HepG2 (cell line): ENCODE measurements at regions not wholly inside any gene's neighbourhood (a gene's known extent, or its start where the extent isn't known, plus 50 kb on each side); places are given as distances from the start of the nearest gene placed in this dataset.
"Not testable (repeated sequence)": the region's sequence is repeated elsewhere in the genome, so short reads cannot be mapped to it uniquely, and the experiment has no call there.

ENCODE experiments used
- ATAC-seq: fragments of 200-7000 bp; cut with Tn5 transposase; 3 replicates; pipeline ENCODE4 v1.9.1; 2020; ENCODE audit warnings: mild to moderate bottlenecking, moderate library complexity
- BruUV-seq: library from RNA; stranded (reverse); fragments of 400-500 nt; replicated peaks from 2 replicates; lab custom pipeline; 2021; lab: Mats Ljungman, UMichigan
- CTCF ChIA-PET: fragments of 300-600 bp; formaldehyde crosslinking; extraction: SDS; loops from one replicate; lab custom pipeline; 2021; ENCODE audit warnings: low total read pairs, inconsistent platforms, low intra/inter-chr PET ratio; lab: Yijun Ruan, JAX
- POLR2A ChIA-PET: fragments of 350-600 bp; sonication (Branson Sonifier 250); formaldehyde crosslinking; loops from one replicate; lab custom pipeline; 2020; ENCODE audit warnings: antibody characterized with exemption, inconsistent platforms; lab: Yijun Ruan, JAX
- DNase-seq: peaks from one replicate; pipeline ENCODE4 v3.0.0-alpha.2; 2015; ENCODE audit warnings: low spot score
- FAIRE-seq: peaks from 3 replicates; lab custom pipeline; 2011; peaks lifted over from hg19 to GRCh38; lab: Jason Lieb, UNC
- H2AFZ ChIP-seq: one replicate; pipeline ENCODE4 v1.6.1; 2011; ENCODE audit warnings: low read length, inconsistent platforms
- H3K27ac ChIP-seq: fragments of 300-600 bp; 3 replicates; pipeline ENCODE4 v1.8.0; 2011; ENCODE audit warnings: mixed run types, mild to moderate bottlenecking, mixed read lengths, low read length, inconsistent platforms; ENCODE audit not compliant: insufficient read depth; ENCODE audit errors: extremely low read length
- H3K27me3 ChIP-seq, 2 experiments: fragments of 200-600 bp in 1 of 2; 2 replicates in 1 of 2; 3 replicates in 1 of 2; pipeline versions ENCODE4 v1.6.0 to v1.8.0; 2011; ENCODE audit warnings: low read length in 2 of 2, mild to moderate bottlenecking in 2 of 2, moderate library complexity in 2 of 2, inconsistent platforms in 1 of 2; ENCODE audit not compliant: insufficient read depth in 2 of 2, control insufficient read depth in 1 of 2
- H3K36me3 ChIP-seq, 2 experiments: fragments of 200-600 bp in 1 of 2; replicated peaks in 1 of 2; 2 replicates in 1 of 2; 3 replicates in 1 of 2; pipeline versions ENCODE4 v1.5.1 to v1.8.0; 2011; ENCODE audit warnings: low read length in 2 of 2, inconsistent platforms in 1 of 2; ENCODE audit not compliant: insufficient read depth in 2 of 2, control insufficient read depth in 1 of 2
- H3K4me1 ChIP-seq: 2 replicates; pipeline ENCODE4 v1.5.1; 2012; ENCODE audit warnings: low read length, inconsistent platforms; ENCODE audit not compliant: insufficient read depth
- H3K4me2 ChIP-seq: 2 replicates; pipeline ENCODE4 v1.6.0; 2011; ENCODE audit warnings: low read depth, low read length, inconsistent platforms
- H3K4me3 ChIP-seq, 3 experiments: fragments of 200-600 bp in 1 of 3; sonication (generic), shearing (Covaris generic) in 1 of 3; replicated peaks in 1 of 3; 2 replicates each; pipeline ENCODE4 v1.5.1; 2011 to 2016; ENCODE audit warnings: low read length in 3 of 3, inconsistent platforms in 2 of 3, low read depth in 2 of 3, mild to moderate bottlenecking in 2 of 3, control low read depth in 1 of 3, mixed read lengths in 1 of 3; ENCODE audit not compliant: insufficient read depth in 1 of 3
- H3K79me2 ChIP-seq: one replicate; pipeline ENCODE4 v1.6.1; 2011; ENCODE audit warnings: low read length, inconsistent platforms; ENCODE audit not compliant: insufficient read depth
- H3K9ac ChIP-seq: 2 replicates; pipeline ENCODE4 v1.6.0; 2011; ENCODE audit warnings: mild to moderate bottlenecking, low read depth, low read length, inconsistent platforms; ENCODE audit not compliant: insufficient read depth
- H3K9me3 ChIP-seq: 2 replicates; pipeline ENCODE4 v1.5.1; 2012; ENCODE audit warnings: mild to moderate bottlenecking, low read length
- H4K20me1 ChIP-seq: 2 replicates; pipeline ENCODE4 v1.6.0; 2011; ENCODE audit warnings: inconsistent platforms, mild to moderate bottlenecking, low read length, moderate library complexity; ENCODE audit not compliant: insufficient read depth
- AKAP8 ChIP-seq: sonication (generic); formaldehyde crosslinking; IDR thresholded peaks from 2 replicates; pipeline ENCODE4 v1.5.1; 2020; ENCODE audit warnings: mild to moderate bottlenecking, missing genetic modification reagents
- BRCA1 ChIP-seq: sonication (generic); formaldehyde crosslinking; IDR thresholded peaks from 2 replicates; pipeline ENCODE4 v1.4.0; 2020; ENCODE audit warnings: missing genetic modification reagents
- HDAC1 ChIP-seq: sonication (generic); formaldehyde crosslinking; IDR thresholded peaks from 2 replicates; pipeline ENCODE4 v1.5.1; 2020; ENCODE audit warnings: mild to moderate bottlenecking, missing genetic modification reagents
- HNRNPH1 ChIP-seq: fragments of 200-400 bp; formaldehyde crosslinking; optimal IDR thresholded peaks from 2 replicates; pipeline ENCODE3; 2017; ENCODE audit warnings: mild to moderate bottlenecking, low read depth, low read length
- KLF12 ChIP-seq: sonication (generic); formaldehyde crosslinking; IDR thresholded peaks from 2 replicates; pipeline ENCODE4 v1.4.0; 2020; ENCODE audit warnings: missing genetic modification reagents, borderline replicate concordance
- LCORL ChIP-seq, 2 experiments: fragments of 450-650 bp in 1 of 2; sonication (generic) in 1 of 2; formaldehyde crosslinking in 1 of 2; IDR thresholded peaks; 2 replicates each; pipeline versions ENCODE4 v1.5.0 to v1.6.1; 2017 to 2020; ENCODE audit warnings: antibody characterized with exemption in 1 of 2, missing genetic modification reagents in 1 of 2
- TBX3 ChIP-seq: fragments of 450-650 bp; IDR thresholded peaks from 2 replicates; pipeline ENCODE4 v1.6.1; 2017; ENCODE audit warnings: antibody characterized with exemption, mild to moderate bottlenecking, inconsistent platforms, borderline replicate concordance
- TFE3 ChIP-seq: IDR thresholded peaks from 2 replicates; pipeline ENCODE4 v1.6.1; 2016
- ZNF136 ChIP-seq: sonication (generic); formaldehyde crosslinking; IDR thresholded peaks from 2 replicates; pipeline ENCODE4 v1.8.1; 2022; ENCODE audit warnings: low read depth, mild to moderate bottlenecking, moderate library complexity, missing genetic modification reagents
- ZNF251 ChIP-seq: sonication (generic); formaldehyde crosslinking; IDR thresholded peaks from 2 replicates; pipeline ENCODE4 v1.9.0; 2021; ENCODE audit warnings: mild to moderate bottlenecking, missing genetic modification reagents
- ZNF83 ChIP-seq: sonication (generic); formaldehyde crosslinking; IDR thresholded peaks from 2 replicates; pipeline ENCODE4 v1.4.0; 2020; ENCODE audit warnings: missing genetic modification reagents, mild to moderate bottlenecking, borderline replicate concordance
- WGBS: methylation state at CpG from one replicate; pipeline ENCODE4 v1.1.6; 2017; ENCODE audit warnings: low lambda C conversion rate; 5-methylcytosine and 5-hydroxymethylcytosine counted together
- in situ Hi-C: cut with HindIII; loops from 2 replicates; pipeline ENCODE4 v1.10.0; 2017; ENCODE audit warnings: low pct_unique_long_range_greater_than_20kb; ENCODE audit not compliant: extremely low pct_ligation_motif_present
- intact Hi-C: fragments of 100-400 bp; cut with micrococcal nuclease; formaldehyde crosslinking; loops from one replicate; pipeline ENCODE4 v1.10.0; 2022; ENCODE audit not compliant: unreplicated experiment

GRCh38 chr3:34157491-34157890, 359.1 kb downstream of the PDCD6IP start (continued):
- no peak for TF ChIP-seq TFE3 (CRISPR knock-in tag)
- no peak for TF ChIP-seq HNRNPH1

GRCh38 chr3:34159613-34160420, 361.4 kb downstream of the PDCD6IP start:
- POLR2A ChIA-PET, result no interaction called here
- Histone ChIP-seq H3K9me3 (no peaks in the 10 kb centered on the region), H3K27me3 (no peaks in the 10 kb centered on the region), H3K79me2 (no peaks in the 10 kb centered on the region), H3K27ac (no peak overlapping the region), H3K4me2 (no peak overlapping the region)
- no TSS peak for BruUV-seq
- no peak for FAIRE-seq
- TF ChIP-seq ZNF83 (CRISPR knock-in tag), result no peak
- no peak for TF ChIP-seq AKAP8 (CRISPR knock-in tag)
- TF ChIP-seq ZNF136 (CRISPR knock-in tag), result no peak
- no peak for TF ChIP-seq ZNF251 (CRISPR knock-in tag)
- no peak for TF ChIP-seq TBX3
- no peak for TF ChIP-seq BRCA1 (CRISPR knock-in tag)
- TF ChIP-seq KLF12 (CRISPR knock-in tag), result no peak
- no peak for TF ChIP-seq LCORL (IDR thresholded peaks at IDR 0.05)
- TF ChIP-seq LCORL (CRISPR knock-in tag; IDR thresholded peaks at IDR 0.05), result no peak
- no peak for TF ChIP-seq HDAC1 (CRISPR knock-in tag)
- TF ChIP-seq, all 625 proteins: peak for 0
- ATAC-seq (no peak), DNase-seq (no peak)
- no peaks in the 10 kb centered on the region for H3K36me3 ChIP-seq
- in situ Hi-C loops, result no loop called here
- 3% methylated on average over 4 of the region's 4 CpGs for WGBS
- H4K20me1 ChIP-seq, result no peaks in the 10 kb centered on the region
- intact Hi-C loops, result no loop called here
- H2AFZ ChIP-seq, result no peak overlapping the region
- CTCF ChIA-PET, result no interaction called here
- H3K9ac ChIP-seq, result no peak overlapping the region
- H3K4me1 ChIP-seq, result no peaks in the 10 kb centered on the region
- H3K4me3 ChIP-seq, result no peak overlapping the region

- POLR2A ChIA-PET, BruUV-seq, FAIRE-seq, ATAC-seq, H3K9ac ChIP-seq, H3K36me3 ChIP-seq, H3K79me2 ChIP-seq, intact Hi-C loops, H2AFZ ChIP-seq, H3K9me3 ChIP-seq, in situ Hi-C loops, H4K20me1 ChIP-seq, H3K4me2 ChIP-seq, H3K4me1 ChIP-seq, CTCF ChIA-PET, DNase-seq, H3K27ac ChIP-seq, H3K27me3 ChIP-seq, H3K4me3 ChIP-seq: not testable (repeated sequence)
- WGBS, result 24% methylated on average over 8 of the region's 8 CpGs
These were observed 371.2 kb downstream of the PDCD6IP start for GRCh38 chr3:34169636-34170035.
